ENCODE measurements at regions not wholly inside any gene's neighbourhood (a gene's known extent, or its start where the extent isn't known, plus 50 kb on each side); places are given as distances from the start of the nearest gene placed in this dataset.
A peak's percentile ranks its signal among the peaks of the same experiment; 100 is the strongest.

- TF ChIP-seq CTCF (conservative IDR thresholded peaks at IDR 0.05; ENCODE audit: low read depth), result no peak
- no peak overlapping the region for H3K27ac ChIP-seq
- ChIA-PET CTCF (no interaction called here), POLR2A (ENCODE audit: low non-redundant PET) (no interaction called here)
- no peak for DNase-seq (ENCODE audit: low spot score)
Observed at GRCh38 chr14:37650356-37651037, 55.1 kb downstream of the TTC6 start.

- no peak for DNase-seq (ENCODE audit: low spot score)
- ChIA-PET POLR2A (ENCODE audit: low non-redundant PET) (no interaction called here), CTCF (no interaction called here)
- no peak for TF ChIP-seq CTCF (conservative IDR thresholded peaks at IDR 0.05; ENCODE audit: low read depth)
- H3K27ac ChIP-seq, result no peak overlapping the region
Observed at GRCh38 chr14:37652042-37652441, 56.6 kb downstream of the TTC6 start.

- no peak overlapping the region for H3K27ac ChIP-seq
- POLR2A ChIA-PET (ENCODE audit: low non-redundant PET), result no interaction called here
- CTCF ChIA-PET, result no interaction called here
- no peak for TF ChIP-seq CTCF (conservative IDR thresholded peaks at IDR 0.05; ENCODE audit: low read depth)
- peak; percentile 7 for DNase-seq (ENCODE audit: low spot score)
Observed at GRCh38 chr14:37655418-37655817, 60.0 kb downstream of the TTC6 start.

GRCh38 chr14:37658156-37658555 lies 62.7 kb downstream of the TTC6 start:
- DNase-seq (ENCODE audit: low spot score), result no peak
- TF ChIP-seq CTCF (conservative IDR thresholded peaks at IDR 0.05; ENCODE audit: low read depth), result no peak
- CTCF ChIA-PET, result no interaction called here
- POLR2A ChIA-PET (ENCODE audit: low non-redundant PET), result no interaction called here
- H3K27ac ChIP-seq, result no peak overlapping the region

GRCh38 chr14:37663498-37663897 lies 68.1 kb downstream of the TTC6 start:
- ChIA-PET POLR2A (ENCODE audit: low non-redundant PET) (no interaction called here), CTCF (interaction anchor here (0.7 to 0.8 kb wide), 2 partner anchors 205 to 417 kb away, joined by 3 to 4 read pairs; no protein-coding TSS in a partner anchor)
- DNase-seq (ENCODE audit: low spot score), result no peak
- TF ChIP-seq CTCF (conservative IDR thresholded peaks at IDR 0.05; ENCODE audit: low read depth), result no peak
- no peak overlapping the region for H3K27ac ChIP-seq

- CTCF ChIA-PET, result interaction anchor here (0.6 kb wide), 1 partner anchor 68 kb away, joined by 4 read pairs; no protein-coding TSS in a partner anchor
- no peak for TF ChIP-seq CTCF (conservative IDR thresholded peaks at IDR 0.05; ENCODE audit: low read depth)
- POLR2A ChIA-PET (ENCODE audit: low non-redundant PET), result no interaction called here
- no peak for DNase-seq (ENCODE audit: low spot score)
- no peak overlapping the region for H3K27ac ChIP-seq
Observed at GRCh38 chr14:37665479-37665878, 70.0 kb downstream of the TTC6 start.

Data from RWPE1 (cell line).